CD4-positive, alpha-beta T cell treated with Interferon gamma for 1 hour (primary cell): ENCODE measurements at regions not wholly inside any gene's neighbourhood (a gene's known extent, or its start where the extent isn't known, plus 50 kb on each side); places are given as distances from the start of the nearest gene placed in this dataset.
"Not testable (repeated sequence)": the region's sequence is repeated elsewhere in the genome, so short reads cannot be mapped to it uniquely, and the experiment has no call there.

Source experiments
- DNase-seq: peaks from one replicate; pipeline ENCODE4 v3.0.0-alpha.2; 2020

- no peak for DNase-seq
These were observed 117.4 kb downstream of the IER5 start for GRCh38 chr1:181205901-181206300.

DNA sequence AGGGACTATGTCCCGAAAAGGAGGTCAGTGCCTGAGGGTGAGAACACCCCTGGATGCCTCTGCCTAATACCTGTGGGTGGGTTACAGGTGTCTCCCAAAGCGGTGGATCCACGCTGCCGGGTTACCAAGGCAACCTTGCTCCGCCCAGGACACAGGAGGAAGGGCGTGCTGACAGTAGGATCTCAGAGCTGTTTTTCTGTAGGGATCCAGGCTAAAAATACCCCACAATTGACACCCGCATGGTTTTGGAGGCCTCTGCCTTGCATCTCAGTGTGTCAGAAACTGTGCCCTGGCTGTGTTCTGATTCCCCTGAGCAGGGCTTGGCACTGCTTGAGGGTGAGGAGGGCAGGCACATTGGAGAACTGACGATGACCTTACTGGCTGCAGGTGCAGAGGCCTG lies 118.0 kb downstream of the IER5 start:
- no peak for DNase-seq

DNA sequence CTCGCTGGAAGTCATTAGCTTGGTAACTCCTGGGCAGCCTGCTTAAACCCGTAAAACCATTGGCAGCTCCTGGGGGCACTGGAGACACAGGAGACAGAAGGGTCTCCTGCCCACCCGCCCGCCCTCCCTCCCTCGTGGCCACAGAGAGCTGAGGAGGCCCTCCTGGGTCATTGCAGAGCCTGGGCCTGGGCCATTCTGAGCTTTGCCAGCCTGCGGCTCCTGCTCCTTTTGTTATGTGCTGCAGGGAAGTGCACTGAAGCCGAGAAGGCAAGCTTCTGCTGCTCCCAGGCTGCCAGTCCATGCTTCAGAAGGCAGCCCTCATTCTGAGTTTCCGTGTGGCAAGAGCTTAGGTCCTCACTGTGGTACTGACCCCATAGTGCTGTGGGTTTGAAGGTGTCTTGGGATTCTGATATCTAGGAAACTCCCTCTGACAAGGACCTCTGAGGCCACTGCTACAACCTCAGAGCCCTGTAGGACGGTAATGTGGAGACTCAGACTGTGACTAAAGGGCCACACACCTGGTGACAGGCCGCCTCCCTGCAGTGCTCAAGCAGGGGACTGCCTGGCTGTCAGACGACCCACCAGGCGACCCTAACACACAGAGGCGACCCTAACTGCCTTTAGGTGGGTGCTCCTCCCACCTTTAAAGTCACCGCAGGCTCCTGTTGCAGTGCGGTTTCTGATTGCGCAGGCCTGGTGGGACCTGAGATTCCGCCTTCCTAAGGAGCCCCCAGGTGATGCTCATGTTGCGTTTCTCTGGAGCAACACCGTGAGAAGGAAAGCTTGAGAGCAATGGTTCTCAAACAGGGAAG lies 118.7 kb downstream of the IER5 start:
- no peak for DNase-seq

DNA sequence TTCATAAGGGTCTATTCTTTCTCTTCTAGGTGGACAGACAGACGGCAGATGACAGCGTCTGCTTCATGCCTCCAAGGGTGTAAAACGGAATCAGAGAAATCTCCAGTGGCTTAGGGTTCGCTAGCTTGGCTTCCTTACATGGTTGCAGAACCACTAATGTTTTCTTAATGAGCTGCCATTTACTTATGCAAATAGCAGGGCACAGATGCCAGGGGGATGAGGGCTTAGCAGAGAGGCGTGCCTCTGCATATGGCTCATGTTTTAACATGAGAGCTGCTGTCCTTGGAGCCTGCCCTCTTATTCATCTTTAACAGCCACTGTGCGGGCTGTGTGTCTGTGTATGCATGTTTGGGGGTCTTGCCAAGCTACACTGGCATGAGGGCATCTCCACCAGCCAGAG lies 119.6 kb downstream of the IER5 start:
- no peak for DNase-seq

DNA sequence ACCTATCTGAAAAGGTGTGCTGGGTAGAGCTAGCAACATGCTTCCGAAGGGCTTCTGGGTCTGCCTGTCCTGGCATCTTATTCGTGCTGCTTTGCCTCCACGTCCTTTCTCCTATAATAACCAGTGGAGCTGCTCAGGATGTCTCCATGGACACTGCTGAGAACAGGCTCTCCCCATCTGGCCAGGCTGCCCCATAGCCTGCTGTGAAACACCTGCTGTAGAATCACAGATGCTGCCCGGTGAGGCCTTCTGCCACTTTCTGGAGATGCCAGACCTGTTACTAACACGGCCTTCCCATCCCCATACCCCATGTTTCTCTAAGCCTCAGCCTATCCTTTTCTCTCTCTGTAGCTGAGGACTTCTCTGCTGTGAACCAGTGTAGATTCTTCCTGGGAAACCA lies 120.5 kb downstream of the IER5 start:
- DNase-seq, result no peak

GRCh38 chr1:181213056-181213455 lies 124.6 kb downstream of the IER5 start:
- DNase-seq, result no peak

- DNase-seq, result no peak
These were observed 128.1 kb downstream of the IER5 start for GRCh38 chr1:181216591-181216994.

DNA sequence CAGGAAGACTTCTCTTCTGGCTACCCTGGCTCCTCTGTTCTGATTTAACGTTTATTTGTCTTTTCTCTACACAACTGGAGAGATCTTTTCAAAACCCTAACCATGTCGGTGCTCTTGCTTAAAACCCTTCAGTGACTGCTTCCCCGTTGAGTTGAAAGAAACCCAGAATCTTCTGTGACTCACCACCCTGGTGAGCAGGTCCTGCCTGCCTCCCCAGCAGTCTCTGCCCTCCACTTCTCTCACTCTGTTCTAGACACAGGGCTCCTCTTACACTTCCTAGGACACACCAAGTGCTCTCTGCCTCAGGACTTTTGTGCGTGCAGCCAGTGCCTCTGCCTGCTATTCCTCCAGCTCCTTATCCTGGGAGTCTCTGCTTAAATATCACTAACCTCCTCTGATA lies 131.4 kb downstream of the IER5 start:
- no peak for DNase-seq

DNA sequence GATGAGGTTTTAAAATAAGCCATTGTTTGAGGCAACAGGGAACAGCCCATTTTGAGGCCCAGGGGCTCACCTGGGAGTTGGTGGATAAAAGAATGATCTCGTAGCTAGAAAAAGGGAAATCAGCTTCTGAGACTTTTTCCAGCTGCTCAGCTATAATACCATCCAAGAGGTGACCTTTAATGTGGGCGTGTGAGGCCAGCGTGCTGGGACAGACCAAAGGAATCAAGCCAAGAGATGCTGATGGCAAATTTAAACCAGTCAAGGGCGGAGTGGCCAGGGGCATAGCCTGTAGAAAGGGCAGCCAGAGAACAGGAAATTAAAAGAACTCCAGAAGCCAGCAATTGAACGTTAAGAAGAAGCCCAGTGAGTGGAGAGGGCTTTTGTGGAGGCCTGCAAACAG lies 132.6 kb downstream of the IER5 start:
- DNase-seq, result no peak

DNA sequence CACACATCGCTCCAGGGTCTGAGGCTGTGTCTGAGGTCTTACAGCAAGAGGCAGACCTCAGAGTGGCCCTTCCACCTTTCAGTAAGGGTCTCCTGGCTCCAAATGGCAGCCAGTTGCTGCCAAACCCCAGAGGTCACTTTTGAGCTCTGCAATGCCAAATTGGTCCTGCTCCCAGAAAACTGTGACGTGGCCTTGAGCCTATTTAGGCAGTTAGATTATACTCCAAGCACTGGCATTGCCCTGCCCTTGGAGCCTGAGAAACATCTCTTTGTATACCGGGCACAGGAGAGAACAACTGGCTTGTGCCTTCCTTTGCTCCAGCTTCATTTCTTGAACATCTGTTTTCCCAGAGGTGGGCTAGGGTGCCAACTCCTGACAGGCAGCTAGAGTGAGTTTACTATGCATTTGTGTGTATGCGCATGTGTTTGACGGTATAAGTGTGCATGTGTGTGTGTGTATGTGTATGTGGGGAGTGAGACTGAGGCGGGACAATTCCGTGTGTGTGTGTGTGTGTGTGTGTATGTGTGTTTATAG lies 134.5 kb downstream of the IER5 start:
- no peak for DNase-seq

GRCh38 chr1:181226728-181227127 lies 138.2 kb downstream of the IER5 start:
- DNase-seq, result not testable (repeated sequence)

DNA sequence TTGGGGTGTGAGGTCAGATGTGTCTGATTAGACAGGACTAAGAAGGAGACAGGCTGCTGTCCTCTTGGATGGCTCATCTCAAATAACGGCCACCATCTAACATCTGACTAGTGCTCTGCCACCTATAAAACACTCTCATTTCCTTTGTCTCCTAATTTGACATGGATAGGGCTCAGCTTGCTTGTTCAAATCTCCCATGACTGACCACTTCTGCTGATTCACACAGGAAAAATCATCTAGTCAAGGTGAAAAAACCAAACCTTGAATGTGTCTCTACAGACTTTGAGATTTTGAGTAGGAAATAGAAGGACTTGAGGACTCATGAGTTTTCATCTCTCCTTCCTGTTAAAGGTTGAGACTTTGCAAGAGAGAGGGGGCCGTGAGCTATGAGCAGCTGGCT lies 150.6 kb downstream of the IER5 start:
- DNase-seq, result no peak

- DNase-seq, result not testable (repeated sequence)
These were observed 157.8 kb downstream of the IER5 start for GRCh38 chr1:181246320-181246719.

DNA sequence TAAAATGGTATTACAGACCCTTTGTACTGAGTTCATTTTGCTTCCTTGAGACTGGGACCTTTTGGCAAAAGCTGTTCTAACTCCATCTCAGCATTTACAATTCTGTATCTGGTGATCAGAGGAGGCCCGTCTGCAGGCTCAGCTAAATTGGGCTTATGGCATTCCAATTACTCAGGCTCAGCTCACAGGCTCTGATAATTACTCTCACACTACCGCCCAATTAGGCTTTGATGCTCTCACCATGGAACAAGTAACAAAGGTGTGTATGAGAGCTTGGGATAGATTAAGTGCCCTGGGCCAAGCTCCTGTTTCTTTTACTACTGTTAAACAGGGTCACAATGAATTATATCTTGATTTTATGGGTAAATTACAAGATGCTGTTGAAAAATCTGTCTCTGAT lies 159.9 kb downstream of the IER5 start:
- DNase-seq, result not testable (repeated sequence)

GRCh38 chr1:181249186-181249585 lies 160.7 kb downstream of the IER5 start:
- DNase-seq, result no peak

- no peak for DNase-seq
These were observed 161.5 kb downstream of the IER5 start for GRCh38 chr1:181250038-181250437.

DNA sequence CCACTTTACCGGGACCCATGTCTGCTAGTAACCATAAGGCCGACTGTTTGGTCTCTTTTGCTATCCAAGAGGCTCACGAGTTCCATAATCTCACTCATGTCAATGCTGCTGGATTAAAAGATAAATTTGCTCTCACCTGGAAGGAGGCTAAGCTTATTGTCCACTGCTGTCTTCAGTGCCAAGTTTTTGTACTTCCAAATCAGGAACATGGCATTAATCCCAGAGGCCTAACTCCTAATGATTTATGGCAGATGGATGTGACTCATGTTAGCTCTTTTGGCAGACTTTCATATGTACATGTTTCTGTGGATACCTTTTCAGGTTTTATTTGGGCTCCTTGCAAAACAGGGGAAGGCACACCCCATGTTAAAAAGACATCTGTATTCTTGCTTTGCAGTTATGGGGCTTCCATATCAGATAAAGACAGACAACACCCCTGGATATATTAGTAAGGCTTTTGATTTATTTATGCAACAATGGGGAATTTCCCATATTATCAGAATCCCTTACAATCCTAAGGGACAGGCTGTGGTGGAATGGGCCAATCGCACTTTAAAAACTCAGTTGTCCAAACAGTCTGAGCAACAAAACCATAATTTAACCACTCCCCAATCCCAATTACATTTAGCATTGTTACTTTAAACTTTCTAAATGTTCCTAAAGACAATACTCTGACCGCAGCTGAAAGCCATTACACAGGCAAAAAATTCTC lies 162.7 kb downstream of the IER5 start:
- no peak for DNase-seq

GRCh38 chr1:181251713-181252075 lies 163.2 kb downstream of the IER5 start:
- DNase-seq, result no peak

DNA sequence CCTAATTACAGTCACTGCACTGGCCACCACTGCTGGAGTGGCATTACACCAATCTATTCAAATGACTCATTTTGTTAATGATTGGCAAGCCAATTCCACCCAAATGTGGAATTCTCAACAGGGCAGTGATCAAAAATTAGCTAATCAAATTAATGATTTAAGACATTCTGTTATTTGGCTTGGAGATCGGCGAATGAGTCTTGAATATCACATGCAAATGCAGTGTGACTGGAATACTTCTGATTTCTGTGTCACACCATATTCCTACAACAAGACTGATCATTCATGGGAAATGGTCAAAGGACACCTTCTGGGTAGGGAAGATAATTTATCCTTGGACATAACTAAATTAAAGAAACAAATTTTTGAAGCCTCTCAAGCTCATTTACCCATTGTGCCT lies 165.1 kb downstream of the IER5 start:
- not testable (repeated sequence) for DNase-seq

- DNase-seq, result no peak
These were observed 166.9 kb downstream of the IER5 start for GRCh38 chr1:181255270-181255929.

DNA sequence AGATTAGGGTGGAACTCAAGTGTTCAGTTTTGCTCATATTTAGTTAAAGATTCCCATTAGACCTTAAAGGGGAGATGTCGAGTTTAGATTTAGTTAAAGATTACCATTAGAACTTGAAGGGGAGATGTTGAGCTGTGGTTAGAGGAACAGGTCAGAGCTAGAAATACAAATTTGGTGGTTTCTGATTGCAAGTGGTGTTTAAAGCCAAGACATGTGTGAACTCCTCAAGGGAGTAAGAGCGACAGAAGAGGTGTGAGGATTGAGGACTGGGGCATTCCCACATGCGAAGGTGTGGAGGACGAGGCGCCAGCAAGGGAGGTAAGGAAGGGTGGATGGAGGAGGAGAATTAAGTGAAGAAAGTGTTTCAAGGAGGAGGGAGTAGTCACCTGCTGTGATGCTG lies 168.6 kb downstream of the IER5 start:
- no peak for DNase-seq

GRCh38 chr1:181259026-181259745 lies 170.7 kb downstream of the IER5 start:
- no peak for DNase-seq

DNA sequence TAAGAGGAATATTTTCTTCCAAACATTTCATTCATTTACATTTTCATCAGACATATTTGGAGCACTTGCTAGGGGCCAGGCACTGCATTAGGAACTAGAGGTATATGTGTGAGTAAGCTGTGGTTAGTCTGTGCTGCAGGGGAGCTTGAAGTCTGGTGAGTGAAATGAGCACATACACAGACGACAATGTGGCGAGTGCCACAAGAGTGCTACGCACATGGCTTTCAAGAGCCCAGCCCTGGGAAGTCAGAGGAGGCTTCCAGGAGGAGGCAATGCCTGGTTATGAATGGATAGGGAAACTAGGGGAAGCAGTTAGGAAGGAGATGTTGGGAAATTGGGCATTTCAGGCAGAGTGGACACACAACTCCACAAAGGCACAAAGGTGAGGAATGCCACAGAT lies 171.8 kb downstream of the IER5 start:
- DNase-seq, result no peak
